Mesendoderm (in vitro differentiated cells): ENCODE measurements at regions not wholly inside any gene's neighbourhood (a gene's known extent, or its start where the extent isn't known, plus 50 kb on each side); places are given as distances from the start of the nearest gene placed in this dataset.

Experiments used
- DNase-seq: peaks from one replicate; pipeline ENCODE4 v3.0.0; 2013
- H2AK5ac ChIP-seq: 2 replicates; pipeline ENCODE4 v1.6.1; 2013; ENCODE audit warnings: low read length, inconsistent platforms
- H2BK120ac ChIP-seq: 2 replicates; pipeline ENCODE4 v1.6.1; 2013; ENCODE audit warnings: low read depth, mild to moderate bottlenecking, low read length, moderate library complexity, mixed read lengths
- H2BK15ac ChIP-seq: replicated peaks from 2 replicates; pipeline ENCODE4 v1.6.1; 2013; ENCODE audit warnings: low read depth, mild to moderate bottlenecking, moderate library complexity
- H2BK5ac ChIP-seq: 2 replicates; pipeline ENCODE4 v1.6.1; 2013; ENCODE audit warnings: low read length, inconsistent platforms
- H3K18ac ChIP-seq: 2 replicates; pipeline ENCODE4 v1.6.1; 2013; ENCODE audit warnings: mild to moderate bottlenecking, low read length, mixed read lengths
- H3K23ac ChIP-seq: one replicate; pipeline ENCODE4 v1.6.1; 2013; ENCODE audit warnings: low read length
- H3K27ac ChIP-seq: 2 replicates; pipeline ENCODE4 v1.5.1; 2013; ENCODE audit warnings: low read depth, mild to moderate bottlenecking, inconsistent platforms, low read length, moderate library complexity
- H3K27me3 ChIP-seq: 2 replicates; pipeline ENCODE4 v1.6.1; 2013; ENCODE audit warnings: low read length, control low read depth, mild to moderate bottlenecking, inconsistent platforms; ENCODE audit not compliant: insufficient read depth, poor library complexity
- H3K36me3 ChIP-seq: 2 replicates; pipeline ENCODE4 v1.6.1; 2013; ENCODE audit warnings: low read length, inconsistent platforms; ENCODE audit not compliant: control insufficient read depth, insufficient read depth
- H3K4ac ChIP-seq: one replicate; pipeline ENCODE4 v1.6.1; 2013; ENCODE audit warnings: low read depth, mild to moderate bottlenecking, low read length, moderate library complexity
- H3K4me1 ChIP-seq: 2 replicates; pipeline ENCODE4 v1.6.1; 2013; ENCODE audit warnings: low read depth, low read length, inconsistent platforms; ENCODE audit not compliant: control insufficient read depth
- H3K4me2 ChIP-seq: 2 replicates; pipeline ENCODE4 v1.6.1; 2013; ENCODE audit warnings: low read length
- H3K4me3 ChIP-seq: 2 replicates; pipeline ENCODE4 v1.5.1; 2013; ENCODE audit warnings: mild to moderate bottlenecking, low read length
- H3K56ac ChIP-seq: one replicate; pipeline ENCODE4 v1.6.1; 2013; ENCODE audit warnings: low read length
- H3K79me1 ChIP-seq: 2 replicates; pipeline ENCODE4 v1.6.1; 2013; ENCODE audit warnings: low read length, inconsistent platforms
- H3K79me2 ChIP-seq: 2 replicates; pipeline ENCODE4 v1.6.1; 2013; ENCODE audit warnings: mild to moderate bottlenecking, low read length; ENCODE audit not compliant: control insufficient read depth, insufficient read depth
- H3K9ac ChIP-seq: 2 replicates; pipeline ENCODE4 v1.6.1; 2013; ENCODE audit warnings: low read length, inconsistent platforms
- H4K5ac ChIP-seq: one replicate; pipeline ENCODE4 v1.6.1; 2013; ENCODE audit warnings: low read length
- H4K8ac ChIP-seq: one replicate; pipeline ENCODE4 v1.6.1; 2013; ENCODE audit warnings: low read depth, mild to moderate bottlenecking, control low read depth, low read length, moderate library complexity
- WGBS: extraction: QIAGEN DNeasy Blood & Tissue Kit; methylation state at CpG from one replicate; pipeline ENCODE4 v1.1.7; 2013; ENCODE audit warnings: low lambda C conversion rate, missing lambda C conversion rate; ENCODE audit not compliant: insufficient coverage; ENCODE audit errors: extremely low coverage; 5-methylcytosine and 5-hydroxymethylcytosine counted together

DNA sequence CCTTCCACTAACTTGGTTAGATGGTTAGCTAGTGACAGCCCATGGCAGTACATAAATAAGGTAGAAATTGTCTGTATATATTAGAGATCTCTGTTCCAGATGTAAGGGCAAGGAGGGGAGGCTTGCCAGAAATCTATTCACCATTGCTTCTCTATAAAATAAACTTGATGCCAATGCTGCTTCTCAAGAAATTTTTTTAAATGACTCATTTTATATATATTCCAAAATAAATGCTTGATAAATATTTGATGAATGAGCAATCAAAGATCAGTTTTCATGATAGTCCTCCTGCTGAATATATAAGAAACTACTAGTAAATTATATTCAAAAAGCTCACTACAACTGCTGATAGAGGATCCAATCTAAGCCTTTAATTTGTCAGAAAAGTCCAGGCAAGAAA is 710.6 kb upstream of the CCDC179 start:
- Histone ChIP-seq H3K4me2 (no peak overlapping the region), H2BK5ac (no peak overlapping the region), H3K9ac (no peak overlapping the region), H2BK120ac (no peak overlapping the region), H3K27ac (no peak overlapping the region), H3K79me2 (no peaks in the 10 kb centered on the region), H3K36me3 (no peaks in the 10 kb centered on the region), H3K56ac (no peak overlapping the region), H3K4ac (no peak overlapping the region), H3K79me1 (no peaks in the 10 kb centered on the region), H3K4me1 (no peaks in the 10 kb centered on the region), H3K27me3 (no peaks in the 10 kb centered on the region), H2AK5ac (no peak overlapping the region), H3K4me3 (no peak overlapping the region), H4K8ac (no peak overlapping the region), H3K23ac (no peak overlapping the region), H4K5ac (no peak overlapping the region), H2BK15ac (no peak overlapping the region), H3K18ac (no peak overlapping the region)
- DNase-seq: no peak

DNA sequence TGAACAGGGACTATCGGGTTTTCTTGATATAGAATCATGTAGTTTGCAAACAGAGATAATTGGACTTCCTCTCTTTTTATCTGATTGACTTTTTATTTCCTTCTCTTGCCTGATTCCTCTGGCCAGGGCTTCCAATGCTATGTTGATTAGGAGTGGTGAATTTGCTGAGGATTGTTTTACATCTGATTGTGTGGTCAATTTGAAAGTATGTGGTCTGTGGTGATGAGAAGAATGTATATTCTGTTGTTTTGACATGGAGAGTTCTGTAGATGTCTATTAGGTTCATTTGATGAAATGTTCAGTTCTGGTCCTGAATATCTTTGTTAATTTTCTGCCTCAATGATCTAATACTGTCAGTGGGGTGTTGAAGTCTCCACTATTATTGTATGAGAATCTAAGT is 713.2 kb upstream of the CCDC179 start:
- Histone ChIP-seq H2AK5ac (no peak overlapping the region), H3K79me1 (no peaks in the 10 kb centered on the region), H3K27me3 (no peaks in the 10 kb centered on the region), H2BK15ac (no peak overlapping the region), H4K8ac (no peak overlapping the region), H3K4me1 (no peaks in the 10 kb centered on the region), H3K4ac (no peak overlapping the region), H2BK5ac (no peak overlapping the region), H3K9ac (no peak overlapping the region), H3K27ac (no peak overlapping the region), H3K18ac (no peak overlapping the region), H3K4me3 (no peak overlapping the region), H4K5ac (no peak overlapping the region), H3K4me2 (no peak overlapping the region), H3K23ac (no peak overlapping the region), H3K79me2 (no peaks in the 10 kb centered on the region), H3K56ac (no peak overlapping the region), H3K36me3 (no peaks in the 10 kb centered on the region), H2BK120ac (no peak overlapping the region)
- WGBS: no CpG with 5 or more reads among the region's 1 CpG
- DNase-seq: no peak

DNA sequence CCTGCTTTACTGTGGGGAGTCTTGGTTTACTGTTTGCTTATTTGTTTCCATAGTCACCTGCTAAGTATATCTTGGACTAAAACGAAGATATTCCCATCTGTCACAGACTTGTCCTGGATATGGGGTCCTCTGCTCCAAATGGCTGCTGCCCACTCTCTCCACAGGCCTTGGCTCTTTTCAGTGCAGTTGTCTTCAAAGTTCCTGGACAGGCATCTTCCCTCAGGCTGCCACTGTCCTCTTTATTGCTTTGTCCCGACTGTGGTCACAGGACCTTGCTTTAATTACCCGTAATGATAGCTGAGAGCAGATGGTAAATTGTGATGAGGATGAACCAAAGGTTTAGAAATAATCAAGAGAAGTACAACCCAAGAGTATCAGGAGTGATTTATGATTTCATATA is 713.9 kb upstream of the CCDC179 start:
- Histone ChIP-seq H3K23ac (no peak overlapping the region), H3K4ac (no peak overlapping the region), H4K8ac (no peak overlapping the region), H2BK5ac (no peak overlapping the region), H2AK5ac (no peak overlapping the region), H3K79me1 (no peaks in the 10 kb centered on the region), H3K18ac (no peak overlapping the region), H3K36me3 (no peaks in the 10 kb centered on the region), H3K4me3 (no peak overlapping the region), H3K4me1 (no peaks in the 10 kb centered on the region), H4K5ac (no peak overlapping the region), H3K27ac (no peak overlapping the region), H2BK15ac (no peak overlapping the region), H3K4me2 (no peak overlapping the region), H3K9ac (no peak overlapping the region), H2BK120ac (no peak overlapping the region), H3K56ac (no peak overlapping the region), H3K27me3 (no peaks in the 10 kb centered on the region), H3K79me2 (no peaks in the 10 kb centered on the region)
- no peak for DNase-seq
- WGBS: no CpG with 5 or more reads among the region's 3 CpGs

GRCh38 chr11:23577296-23577695 is 717.0 kb upstream of the CCDC179 start:
- Histone ChIP-seq H2BK5ac (no peak overlapping the region), H3K18ac (no peak overlapping the region), H3K27me3 (no peaks in the 10 kb centered on the region), H2AK5ac (no peak overlapping the region), H3K4me1 (no peaks in the 10 kb centered on the region), H3K79me2 (no peaks in the 10 kb centered on the region), H3K27ac (no peak overlapping the region), H3K36me3 (no peaks in the 10 kb centered on the region), H4K8ac (no peak overlapping the region), H3K4me2 (no peak overlapping the region), H3K56ac (no peak overlapping the region), H2BK15ac (no peak overlapping the region), H3K79me1 (no peaks in the 10 kb centered on the region), H4K5ac (no peak overlapping the region), H3K4ac (no peak overlapping the region), H3K9ac (no peak overlapping the region), H2BK120ac (no peak overlapping the region), H3K23ac (no peak overlapping the region), H3K4me3 (no peak overlapping the region)
- no peak for DNase-seq
- WGBS: no CpG with 5 or more reads among the region's 2 CpGs

DNA sequence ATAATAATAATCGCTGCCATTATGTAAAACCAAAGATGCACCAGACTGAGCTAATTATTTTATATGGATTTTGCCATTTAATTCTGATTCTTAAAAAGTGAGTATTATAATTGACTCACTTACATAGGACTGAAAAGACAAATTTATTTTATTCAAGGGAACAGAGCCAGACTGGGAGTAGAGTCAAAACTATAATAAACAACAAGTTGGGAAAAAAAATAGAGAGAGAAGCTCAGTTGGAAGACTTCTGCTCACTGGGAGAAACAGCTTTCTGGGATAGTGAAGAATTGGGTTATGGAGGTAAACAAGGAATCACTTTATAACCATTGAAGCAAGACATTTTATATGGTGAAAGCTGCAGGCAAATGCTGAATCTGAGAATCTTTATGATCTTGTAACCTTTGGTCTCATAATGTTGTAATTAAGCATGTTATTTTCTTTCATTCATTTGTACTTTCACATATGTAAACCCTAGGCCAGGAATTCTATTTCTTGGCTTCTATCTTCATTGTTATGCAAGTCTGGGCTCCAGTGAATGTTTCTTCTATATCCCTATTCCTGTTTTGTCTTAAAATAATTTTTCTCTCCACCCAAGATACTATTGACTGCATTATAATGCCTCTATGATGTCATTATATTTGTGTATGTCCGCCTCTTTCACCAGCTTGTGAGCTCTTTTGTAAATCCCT is 725.3 kb upstream of the CCDC179 start:
- no peaks in the 10 kb centered on the region for H3K27me3 ChIP-seq
- H3K9ac ChIP-seq: no peak overlapping the region
- no peak overlapping the region for H3K4ac ChIP-seq
- H2BK120ac ChIP-seq: no peak overlapping the region
- H3K18ac ChIP-seq: no peak overlapping the region
- H2BK15ac ChIP-seq: no peak overlapping the region
- no peak overlapping the region for H3K56ac ChIP-seq
- no peak overlapping the region for H2AK5ac ChIP-seq
- no peak overlapping the region for H3K23ac ChIP-seq
- no peak overlapping the region for H4K5ac ChIP-seq
- no peak overlapping the region for H3K27ac ChIP-seq
- WGBS: no CpG with 5 or more reads among the region's 2 CpGs
- H2BK5ac ChIP-seq: no peak overlapping the region
- no peaks in the 10 kb centered on the region for H3K79me2 ChIP-seq
- H3K4me1 ChIP-seq: no peaks in the 10 kb centered on the region
- H3K36me3 ChIP-seq: no peaks in the 10 kb centered on the region
- no peak overlapping the region for H3K4me3 ChIP-seq
- no peaks in the 10 kb centered on the region for H3K79me1 ChIP-seq
- H3K4me2 ChIP-seq: no peak overlapping the region
- no peak for DNase-seq
- H4K8ac ChIP-seq: no peak overlapping the region

DNA sequence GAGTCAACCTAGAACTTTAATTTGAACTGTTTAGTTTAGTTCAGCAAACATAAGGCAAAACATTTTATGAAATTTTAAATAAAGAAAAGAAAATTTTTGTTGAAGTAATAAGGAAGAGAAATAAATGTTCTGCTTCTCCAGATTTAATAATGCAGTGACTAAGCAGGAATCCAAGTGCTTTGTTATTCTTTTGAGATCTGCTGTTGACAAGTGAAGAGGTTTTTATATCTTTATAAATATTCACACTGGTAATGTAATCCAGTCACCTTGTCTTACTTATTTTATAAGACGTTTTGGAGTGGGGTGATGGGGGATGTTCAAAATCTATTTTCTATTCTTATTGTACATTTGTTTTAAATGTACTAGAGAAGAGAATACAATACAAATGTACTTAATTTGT is 725.9 kb upstream of the CCDC179 start:
- Histone ChIP-seq H3K9ac (no peak overlapping the region), H3K4me1 (no peaks in the 10 kb centered on the region), H3K4me2 (no peak overlapping the region), H3K79me2 (no peaks in the 10 kb centered on the region), H3K27me3 (no peaks in the 10 kb centered on the region), H2BK15ac (no peak overlapping the region), H3K23ac (no peak overlapping the region), H3K27ac (no peak overlapping the region), H3K4ac (no peak overlapping the region), H2BK5ac (no peak overlapping the region), H2BK120ac (no peak overlapping the region), H4K8ac (no peak overlapping the region), H3K36me3 (no peaks in the 10 kb centered on the region), H3K4me3 (no peak overlapping the region), H4K5ac (no peak overlapping the region), H2AK5ac (no peak overlapping the region), H3K18ac (no peak overlapping the region), H3K56ac (no peak overlapping the region), H3K79me1 (no peaks in the 10 kb centered on the region)
- no CpG with 5 or more reads among the region's 1 CpG for WGBS
- no peak for DNase-seq
